ENCODE measurements at regions not wholly inside any gene's neighbourhood (a gene's known extent, or its start where the extent isn't known, plus 50 kb on each side); places are given as distances from the start of the nearest gene placed in this dataset.
"Not testable (repeated sequence)": the region's sequence is repeated elsewhere in the genome, so short reads cannot be mapped to it uniquely, and the experiment has no call there.

DNA sequence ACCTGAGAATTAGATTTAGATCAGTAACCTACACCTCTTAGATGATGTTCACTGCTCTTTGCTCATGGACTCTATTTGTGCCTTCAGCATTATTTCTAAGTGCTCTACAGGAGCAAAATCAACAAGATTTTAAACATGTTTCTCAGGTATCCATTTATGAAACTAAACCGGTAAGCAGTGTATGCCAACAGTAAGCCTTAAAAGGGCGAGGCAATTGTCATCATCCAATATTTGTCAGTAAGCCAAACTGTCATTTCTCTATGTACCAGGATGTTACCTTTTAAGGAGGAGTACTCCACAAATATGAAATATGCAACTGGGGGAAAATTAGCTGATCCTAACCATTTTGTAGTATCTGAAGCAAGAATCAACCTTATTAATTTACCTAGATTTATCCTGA is 69.6 kb upstream of the ZNF184 start:
- DNase-seq (ENCODE audit: low spot score) = no peak

DNA sequence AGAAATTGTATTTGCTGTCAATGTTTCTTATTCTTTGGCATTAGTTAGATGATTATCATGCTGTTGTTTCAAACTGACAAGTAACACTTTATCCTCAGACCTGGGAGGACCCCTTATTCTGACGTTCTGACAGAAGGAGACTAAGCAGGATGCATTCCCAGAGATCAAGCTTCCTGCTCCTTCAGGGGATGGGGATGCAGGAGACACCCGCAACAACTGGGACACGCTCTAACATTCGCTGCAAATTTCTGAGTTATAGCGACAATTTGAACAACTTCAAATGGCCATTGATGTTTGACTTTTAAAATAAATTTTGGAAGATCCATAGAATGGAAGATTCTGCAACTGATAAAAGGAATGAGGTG is 69.0 kb upstream of the ZNF184 start:
- DNase-seq (ENCODE audit: low spot score) = no peak

DNA sequence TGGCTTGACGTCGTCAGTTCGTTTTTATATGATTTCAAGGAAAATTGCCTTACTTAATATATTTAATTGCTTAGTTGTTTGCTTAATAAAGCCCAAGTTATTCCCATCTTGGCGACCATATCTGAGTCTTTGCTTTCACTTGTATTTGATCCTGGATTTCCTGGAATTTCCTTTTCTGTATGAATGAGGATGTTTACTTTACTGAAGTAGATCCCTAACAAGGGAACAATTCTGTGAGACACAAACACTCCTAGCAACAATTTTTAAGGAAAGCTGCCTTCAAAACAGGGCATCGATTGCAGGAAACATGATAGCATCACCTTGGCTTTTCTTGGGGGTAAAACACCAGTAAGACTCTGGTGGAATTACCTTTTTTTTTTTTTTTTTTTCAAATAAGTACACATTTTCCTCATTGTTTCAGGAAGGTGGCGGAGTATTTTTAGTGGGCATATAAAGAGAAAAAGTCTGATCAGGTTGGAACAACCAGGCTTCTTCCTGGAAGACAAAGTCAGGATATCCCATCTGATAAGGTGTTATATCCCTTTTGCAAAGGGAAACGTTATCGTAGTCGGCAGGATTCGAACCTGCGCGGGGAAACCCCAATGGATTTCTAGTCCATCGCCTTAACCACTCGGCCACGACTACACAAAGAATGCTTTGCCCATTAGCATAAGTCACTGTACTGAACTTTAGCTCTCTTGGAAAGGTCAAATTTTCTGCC is 68.5 kb upstream of the ZNF184 start:
- peak; percentile 77 for DNase-seq (ENCODE audit: low spot score)

DNA sequence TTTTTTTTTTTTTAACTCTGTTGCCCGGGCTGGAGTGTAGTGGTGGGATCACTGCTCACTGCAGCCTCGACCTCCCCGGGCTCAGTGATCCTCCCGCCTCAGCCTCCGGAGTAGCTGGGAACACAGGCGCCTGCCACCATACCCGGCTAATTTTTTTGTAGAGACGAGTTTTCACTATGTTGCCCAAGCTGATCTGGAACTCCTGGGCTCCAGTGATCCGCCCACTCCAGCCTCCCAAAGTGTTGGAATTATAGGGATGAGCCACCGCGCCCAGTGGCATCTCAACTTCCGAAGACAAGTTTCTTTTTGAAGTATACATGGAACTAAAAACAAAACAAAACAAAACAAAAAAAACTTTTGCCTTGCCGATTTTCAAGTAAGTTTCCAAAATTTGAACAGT is 66.6 kb upstream of the ZNF184 start:
- DNase-seq (ENCODE audit: low spot score) = no peak

DNA sequence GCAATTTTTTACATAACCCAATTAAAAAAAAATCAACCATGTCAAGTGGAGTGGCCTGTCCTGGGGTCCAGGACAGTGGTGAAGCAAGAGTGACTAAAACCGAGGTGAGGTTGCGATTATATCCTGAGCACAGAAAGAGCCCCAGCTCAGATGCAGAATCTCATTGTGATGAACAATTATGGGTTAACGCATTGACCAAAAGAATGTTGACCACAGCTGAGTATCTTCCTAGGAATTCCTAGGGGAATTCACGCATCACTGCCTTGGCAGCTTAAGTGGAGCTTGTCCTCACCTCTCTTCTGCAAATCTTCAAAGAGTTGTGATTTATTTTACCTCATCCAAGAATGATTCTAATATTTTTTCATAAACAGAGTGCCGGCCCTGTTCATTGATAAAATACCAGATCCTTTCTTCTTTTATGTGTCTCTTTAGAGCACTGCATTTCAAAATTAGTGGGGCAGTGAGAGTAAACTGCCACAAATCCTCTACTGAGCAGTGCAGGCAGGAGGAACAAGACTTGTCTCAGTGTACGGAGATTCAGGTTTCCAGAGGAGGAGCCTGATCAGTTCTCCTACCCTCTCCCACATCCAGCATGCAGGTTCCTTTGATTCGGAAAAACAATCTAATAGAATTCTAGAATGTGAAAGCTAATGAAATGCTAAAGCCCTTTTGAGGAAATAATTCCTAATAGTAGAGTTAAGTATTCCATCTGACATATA is 60.1 kb upstream of the ZNF184 start:
- DNase-seq (ENCODE audit: low spot score) = peak; percentile 94

DNA sequence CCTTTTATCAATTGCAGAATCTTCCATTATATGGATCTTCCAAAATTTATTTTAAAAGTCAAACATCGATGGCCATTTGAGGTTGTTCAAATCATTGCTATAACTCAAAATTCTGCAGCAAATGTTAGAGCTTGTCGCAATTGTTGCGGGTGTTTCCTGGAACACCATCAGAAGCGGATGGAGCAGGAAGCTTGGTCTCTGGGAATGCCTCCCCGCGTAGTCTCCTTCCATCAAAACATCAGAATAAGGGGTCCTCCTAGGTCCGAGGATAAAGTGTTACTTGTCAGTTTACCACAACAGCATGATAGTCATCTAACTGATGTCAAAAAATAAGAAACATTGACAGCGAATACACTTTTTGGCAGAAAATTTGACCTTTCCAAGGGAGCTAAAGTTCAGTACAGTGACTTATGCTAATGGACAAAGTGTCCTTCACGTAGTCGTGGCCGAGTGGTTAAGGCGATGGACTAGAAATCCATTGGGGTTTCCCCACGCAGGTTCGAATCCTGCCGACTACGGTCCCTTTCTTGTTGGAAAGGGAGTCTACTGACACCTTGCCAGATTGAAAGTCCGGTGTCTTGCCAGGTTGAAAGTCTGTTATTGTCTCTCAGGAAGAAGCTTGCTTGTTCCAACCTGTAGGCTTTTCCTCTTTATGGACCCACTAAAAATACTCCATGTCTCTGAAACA is 59.0 kb upstream of the ZNF184 start:
- peak; percentile 36 for DNase-seq (ENCODE audit: low spot score)

DNA sequence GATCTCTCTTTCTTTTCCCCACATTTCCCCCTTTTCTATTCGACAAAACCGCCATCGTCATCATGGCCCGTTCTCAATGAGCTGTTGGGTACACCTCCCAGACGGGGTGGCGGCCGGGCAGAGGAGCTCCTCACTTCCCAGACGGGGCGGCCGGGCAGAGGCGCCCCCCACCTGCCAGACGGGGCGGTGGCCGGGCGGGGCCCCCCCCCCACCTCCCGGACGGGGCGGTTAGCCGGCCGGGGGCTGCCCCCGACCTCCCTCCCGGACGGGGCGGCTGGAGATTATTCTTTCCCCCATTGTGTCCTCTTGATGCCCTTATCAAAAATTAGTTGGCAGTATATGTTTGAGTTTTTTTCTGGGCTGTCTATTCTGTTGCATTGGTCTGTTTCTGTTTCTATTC is 56.9 kb upstream of the ZNF184 start:
- DNase-seq (ENCODE audit: low spot score) = not testable (repeated sequence)

DNA sequence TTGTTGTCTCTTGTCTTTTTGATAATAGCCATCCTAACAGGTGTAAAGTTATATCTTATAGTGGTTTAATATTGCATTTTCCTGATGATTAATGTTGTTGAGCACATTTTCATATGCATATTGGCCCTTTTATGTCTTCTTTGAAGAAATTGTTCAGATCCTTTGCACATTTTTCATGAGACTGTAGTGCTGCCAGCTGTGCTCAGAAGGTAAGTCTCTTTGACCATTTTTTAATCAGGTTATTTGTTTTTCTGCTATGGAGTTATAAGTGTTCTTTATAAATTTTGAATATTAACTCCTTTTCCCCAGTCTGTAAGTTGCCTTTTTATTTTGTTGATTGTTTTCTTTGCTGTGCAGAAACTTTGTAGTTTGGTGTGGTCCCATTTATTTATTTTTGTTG is 55.8 kb upstream of the ZNF184 start:
- no peak for DNase-seq (ENCODE audit: low spot score)
